ENCODE measurements at regions not wholly inside any gene's neighbourhood (a gene's known extent, or its start where the extent isn't known, plus 50 kb on each side); places are given as distances from the start of the nearest gene placed in this dataset.

DNA sequence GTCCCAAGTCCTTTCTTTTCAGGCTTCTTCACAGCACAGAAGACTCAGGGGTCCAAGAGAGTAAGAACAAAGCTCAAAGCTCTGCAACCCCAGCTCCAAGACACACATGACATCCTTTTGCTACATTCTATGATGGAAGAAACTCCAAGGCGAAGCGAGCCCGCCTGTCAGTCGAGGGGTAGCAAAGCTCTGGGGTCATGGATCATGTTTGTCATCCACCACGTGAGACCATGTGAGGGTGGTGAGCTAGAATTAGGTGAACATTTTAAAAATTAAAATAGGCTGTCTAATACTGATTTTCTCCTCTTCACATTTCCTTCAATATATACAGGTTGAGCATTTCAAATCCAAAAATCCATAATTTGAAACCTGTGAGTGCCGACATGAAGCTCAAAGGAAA lies 189.6 kb downstream of the TTLL2 start:
- no peak for TF ChIP-seq CTCF (IDR thresholded peaks at IDR 0.05; ENCODE audit: partially characterized antibody, unreplicated experiment)
- Mint-ChIP-seq H3K9me3 (ENCODE audit: unreplicated experiment) (peaks cover 5% of the 10 kb centered on the region), H3K27me3 (ENCODE audit: unreplicated experiment) (peaks cover under 1% of the 10 kb centered on the region)

GRCh38 chr6:167515873-167516507 lies 191.1 kb downstream of the TTLL2 start:
- no peak for DNase-seq
- H3K27me3 Mint-ChIP-seq (ENCODE audit: unreplicated experiment): no peaks in the 10 kb centered on the region
- H3K9me3 Mint-ChIP-seq (ENCODE audit: unreplicated experiment): no peaks in the 10 kb centered on the region
- H3K4me3 Mint-ChIP-seq (ENCODE audit: unreplicated experiment): no peak overlapping the region
- no peak for TF ChIP-seq CTCF (IDR thresholded peaks at IDR 0.05; ENCODE audit: partially characterized antibody, unreplicated experiment)
- H3K36me3 Mint-ChIP-seq (ENCODE audit: unreplicated experiment): no peaks in the 10 kb centered on the region
- H3K27ac Mint-ChIP-seq (ENCODE audit: unreplicated experiment): no peak overlapping the region
- H3K4me1 Mint-ChIP-seq (ENCODE audit: low read depth, unreplicated experiment): no peaks in the 10 kb centered on the region

More for the DNA sequence above, 189.6 kb downstream of the TTLL2 start:
- Mint-ChIP-seq H3K27ac (ENCODE audit: unreplicated experiment) (no peak overlapping the region), H3K36me3 (ENCODE audit: unreplicated experiment) (no peaks in the 10 kb centered on the region), H3K4me1 (ENCODE audit: low read depth, unreplicated experiment) (peaks cover 1% of the 10 kb centered on the region), H3K4me3 (ENCODE audit: unreplicated experiment) (no peak overlapping the region)
- DNase-seq: no peak

DNA sequence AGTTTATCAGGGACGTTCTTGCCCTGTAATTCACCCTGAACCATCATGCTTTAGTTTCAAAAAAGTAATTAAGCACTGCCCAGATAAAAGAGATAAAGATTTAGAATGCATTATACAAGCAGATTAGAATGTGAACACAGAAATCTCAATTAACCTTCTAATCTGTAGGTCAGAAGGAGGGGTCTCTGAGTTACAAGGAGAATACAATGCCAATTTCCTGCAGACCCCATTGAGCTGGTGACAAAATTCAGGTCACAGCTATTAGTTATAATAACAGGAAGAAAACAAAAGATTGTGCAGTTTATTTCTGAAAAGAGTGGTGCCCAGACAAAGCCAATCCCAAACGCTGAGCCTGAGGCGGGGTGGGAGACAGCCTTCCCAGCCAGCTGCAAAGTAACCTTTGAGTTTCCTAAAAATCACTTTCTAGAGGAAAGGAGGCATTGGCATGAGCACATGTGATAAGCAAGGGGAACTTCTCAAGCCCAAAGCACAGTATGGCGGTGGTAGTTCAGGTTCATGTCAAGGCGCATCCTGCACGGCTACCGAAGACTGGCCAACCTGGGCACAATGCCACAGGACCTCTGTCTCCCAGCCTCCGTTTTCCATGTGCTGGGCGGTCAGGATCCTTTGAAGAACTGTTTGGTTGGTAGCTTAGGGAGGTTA lies 192.5 kb downstream of the TTLL2 start:
- Mint-ChIP-seq H3K36me3 (ENCODE audit: unreplicated experiment) (no peaks in the 10 kb centered on the region), H3K9me3 (ENCODE audit: unreplicated experiment) (no peaks in the 10 kb centered on the region), H3K4me3 (ENCODE audit: unreplicated experiment) (no peak overlapping the region), H3K27ac (ENCODE audit: unreplicated experiment) (no peak overlapping the region), H3K4me1 (ENCODE audit: low read depth, unreplicated experiment) (no peaks in the 10 kb centered on the region), H3K27me3 (ENCODE audit: unreplicated experiment) (no peaks in the 10 kb centered on the region)
- no peak for DNase-seq
- TF ChIP-seq CTCF (IDR thresholded peaks at IDR 0.05; ENCODE audit: partially characterized antibody, unreplicated experiment): no peak

DNA sequence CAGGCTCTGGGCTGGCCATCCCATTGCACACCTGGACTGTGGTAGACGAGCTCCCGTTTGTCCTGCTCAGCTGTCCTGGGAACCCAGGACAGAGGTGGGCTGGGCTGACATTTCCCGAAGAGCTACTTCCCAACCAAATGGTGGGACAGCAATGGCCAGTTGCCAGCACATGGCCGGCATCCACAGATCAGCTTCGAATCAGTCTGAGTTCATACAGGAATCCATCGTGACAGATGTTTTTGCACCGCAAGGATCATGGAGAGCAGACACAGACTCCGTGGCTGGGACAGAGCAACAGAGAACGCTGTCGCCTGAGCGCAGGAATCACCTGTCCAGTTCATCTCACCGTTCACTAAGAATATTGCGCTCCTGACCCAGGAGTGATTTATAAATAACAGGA lies 198.5 kb downstream of the TTLL2 start:
- no peak for DNase-seq
- H3K36me3 Mint-ChIP-seq (ENCODE audit: unreplicated experiment): no peaks in the 10 kb centered on the region
- no peak overlapping the region for H3K4me3 Mint-ChIP-seq (ENCODE audit: unreplicated experiment)
- peaks cover 6% of the 10 kb centered on the region for H3K27me3 Mint-ChIP-seq (ENCODE audit: unreplicated experiment)
- peaks cover 4% of the 10 kb centered on the region for H3K9me3 Mint-ChIP-seq (ENCODE audit: unreplicated experiment)
- TF ChIP-seq CTCF (IDR thresholded peaks at IDR 0.05; ENCODE audit: partially characterized antibody, unreplicated experiment): no peak
- H3K27ac Mint-ChIP-seq (ENCODE audit: unreplicated experiment): no peak overlapping the region
- H3K4me1 Mint-ChIP-seq (ENCODE audit: low read depth, unreplicated experiment): peaks cover 17% of the 10 kb centered on the region

Measured in glutamatergic neuron (in vitro differentiated cells).